Gastroesophageal sphincter (tissue), 4 donors: ENCODE measurements at regions not wholly inside any gene's neighbourhood (a gene's known extent, or its start where the extent isn't known, plus 50 kb on each side); places are given as distances from the start of the nearest gene placed in this dataset.

Experiments
- ATAC-seq: fragments of 150-250 bp; one replicate; pipeline ENCODE4 v1.9.1; 2016; ENCODE audit warnings: mild to moderate bottlenecking, moderate library complexity
- H3K27ac ChIP-seq, 4 donors: fragments of 200-600 bp; sonication (generic) in 3 of 4; 1 replicate in 3 of 4; 2 replicates in 1 of 4; pipeline ENCODE4 v1.5.1; 2016 to 2019
- H3K27me3 ChIP-seq: fragments of 200-600 bp; sonication (generic); one replicate; pipeline ENCODE4 v1.5.1; 2019
- H3K36me3 ChIP-seq, 2 donors: fragments of 200-600 bp; sonication (generic); one replicate each; pipeline ENCODE4 v1.5.1; 2019; ENCODE audit warnings: control low read depth in 1 of 2
- H3K4me1 ChIP-seq, 3 donors: fragments of 200-600 bp; sonication (generic); 1 replicate in 2 of 3; 2 replicates in 1 of 3; pipeline ENCODE4 v1.5.1; 2016 to 2019; ENCODE audit warnings: control low read depth in 2 of 3
- H3K4me3 ChIP-seq, 2 donors: fragments of 200-600 bp; sonication (generic); one replicate each; pipeline ENCODE4 v1.5.1; 2019; ENCODE audit warnings: mild to moderate bottlenecking in 1 of 2, moderate library complexity in 1 of 2
- H3K9me3 ChIP-seq, 3 donors: fragments of 200-600 bp; sonication (generic); one replicate each; pipeline ENCODE4 v1.5.1; 2017 to 2019; ENCODE audit warnings: control low read depth in 2 of 3
- EP300 ChIP-seq: sonication (generic); formaldehyde crosslinking; IDR thresholded peaks from one replicate; pipeline ENCODE4 v1.6.1; 2017; ENCODE audit warnings: antibody characterized with exemption, mild to moderate bottlenecking
- POLR2A ChIP-seq, 2 donors: fragments of 450-650 bp; IDR thresholded peaks; one replicate each; pipeline ENCODE4 v1.6.1; 2017; ENCODE audit warnings: antibody characterized with exemption in 2 of 2, mild to moderate bottlenecking in 2 of 2, moderate library complexity in 1 of 2
- POLR2AphosphoS5 ChIP-seq: sonication (generic); formaldehyde crosslinking; IDR thresholded peaks from one replicate; pipeline ENCODE4 v1.6.1; 2017; ENCODE audit warnings: antibody characterized with exemption
- WGBS, 2 donors: methylation state at CpG; one replicate each; pipeline ENCODE4 v1.1.5; 2018; ENCODE audit warnings: low coverage in 1 of 2; 5-methylcytosine and 5-hydroxymethylcytosine counted together
- TF ChIP-seq, protein P1 (sequence below), 4 experiments: fragments of 200-600 bp in 2 of 4; fragments of 450-650 bp in 2 of 4; sonication (generic) in 1 of 4; IDR thresholded peaks; one replicate each; pipeline ENCODE4 v1.5.1; 2017 to 2019; ENCODE audit warnings: antibody characterized with exemption in 4 of 4, mild to moderate bottlenecking in 2 of 4, moderate library complexity in 2 of 4

DNA sequence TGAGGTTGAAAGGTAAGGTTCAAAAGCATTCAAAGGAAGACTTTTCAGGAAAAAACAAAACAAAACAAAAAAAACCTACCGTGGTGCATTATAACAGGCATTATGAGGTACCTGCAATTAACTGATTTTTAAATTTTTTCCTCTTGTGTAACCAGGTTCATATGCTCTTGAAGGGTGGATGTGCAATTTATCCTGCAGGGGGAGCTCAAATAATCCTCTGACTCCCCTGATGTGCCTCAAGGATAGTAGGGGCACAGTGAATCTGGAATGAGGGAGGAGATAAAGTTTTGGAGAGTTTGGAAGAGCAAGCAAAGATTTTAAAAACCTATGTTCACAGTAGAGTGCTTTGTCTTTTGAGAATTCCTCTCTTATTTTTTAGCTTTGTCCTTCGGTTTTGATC lies 1349.4 kb downstream of the CDH8 start:
- ATAC-seq, result no peak
- Histone ChIP-seq H3K27me3 (no peaks in the 10 kb centered on the region), H3K4me3 (no peak overlapping the region), H3K27ac (no peak overlapping the region), H3K36me3 (no peaks in the 10 kb centered on the region), H3K9me3 (peaks cover 0 to 19% (median 0%) of the 10 kb centered on the region in 3 donors), H3K4me1 (no peaks in the 10 kb centered on the region)
- WGBS, 2 donors, result 76 to 94% methylated on average over 2 of the region's 2 CpGs
- TF ChIP-seq POLR2AphosphoS5 (no peak), EP300 (no peak), POLR2A (IDR thresholded peaks at IDR 0.05) (no peak)
- TF ChIP-seq, protein P1, sequence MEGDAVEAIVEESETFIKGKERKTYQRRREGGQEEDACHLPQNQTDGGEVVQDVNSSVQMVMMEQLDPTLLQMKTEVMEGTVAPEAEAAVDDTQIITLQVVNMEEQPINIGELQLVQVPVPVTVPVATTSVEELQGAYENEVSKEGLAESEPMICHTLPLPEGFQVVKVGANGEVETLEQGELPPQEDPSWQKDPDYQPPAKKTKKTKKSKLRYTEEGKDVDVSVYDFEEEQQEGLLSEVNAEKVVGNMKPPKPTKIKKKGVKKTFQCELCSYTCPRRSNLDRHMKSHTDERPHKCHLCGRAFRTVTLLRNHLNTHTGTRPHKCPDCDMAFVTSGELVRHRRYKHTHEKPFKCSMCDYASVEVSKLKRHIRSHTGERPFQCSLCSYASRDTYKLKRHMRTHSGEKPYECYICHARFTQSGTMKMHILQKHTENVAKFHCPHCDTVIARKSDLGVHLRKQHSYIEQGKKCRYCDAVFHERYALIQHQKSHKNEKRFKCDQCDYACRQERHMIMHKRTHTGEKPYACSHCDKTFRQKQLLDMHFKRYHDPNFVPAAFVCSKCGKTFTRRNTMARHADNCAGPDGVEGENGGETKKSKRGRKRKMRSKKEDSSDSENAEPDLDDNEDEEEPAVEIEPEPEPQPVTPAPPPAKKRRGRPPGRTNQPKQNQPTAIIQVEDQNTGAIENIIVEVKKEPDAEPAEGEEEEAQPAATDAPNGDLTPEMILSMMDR (IDR thresholded peaks at IDR 0.05), result no peak

GRCh38 chr16:60684002-60684401 lies 1352.2 kb downstream of the CDH8 start:
- Histone ChIP-seq H3K9me3 (peaks cover 0 to 7% (median 0%) of the 10 kb centered on the region in 3 donors), H3K27ac (no peak overlapping the region), H3K27me3 (no peaks in the 10 kb centered on the region), H3K36me3 (no peaks in the 10 kb centered on the region), H3K4me1 (no peaks in the 10 kb centered on the region), H3K4me3 (no peak overlapping the region)
- WGBS, 2 donors, result 38 to 47% methylated on average over 4 of the region's 4 CpGs
- ATAC-seq, result no peak
- TF ChIP-seq EP300, result no peak
- TF ChIP-seq POLR2A (IDR thresholded peaks at IDR 0.05), result no peak
- no peak for TF ChIP-seq POLR2AphosphoS5
- TF ChIP-seq, protein P1 (IDR thresholded peaks at IDR 0.05), result no peak

GRCh38 chr16:60682219-60682618 lies 1354.0 kb downstream of the CDH8 start:
- Histone ChIP-seq H3K27me3 (no peaks in the 10 kb centered on the region), H3K9me3 (no peaks in the 10 kb centered on the region), H3K36me3 (no peaks in the 10 kb centered on the region), H3K4me1 (no peaks in the 10 kb centered on the region), H3K27ac (no peak overlapping the region), H3K4me3 (no peak overlapping the region)
- no peak for ATAC-seq
- TF ChIP-seq POLR2AphosphoS5, result no peak
- no peak for TF ChIP-seq EP300
- no peak for TF ChIP-seq POLR2A (IDR thresholded peaks at IDR 0.05)
- TF ChIP-seq, protein P1 (IDR thresholded peaks at IDR 0.05), result no peak
- 22 to 31% methylated on average over 1 of the region's 1 CpG for WGBS, 2 donors

DNA sequence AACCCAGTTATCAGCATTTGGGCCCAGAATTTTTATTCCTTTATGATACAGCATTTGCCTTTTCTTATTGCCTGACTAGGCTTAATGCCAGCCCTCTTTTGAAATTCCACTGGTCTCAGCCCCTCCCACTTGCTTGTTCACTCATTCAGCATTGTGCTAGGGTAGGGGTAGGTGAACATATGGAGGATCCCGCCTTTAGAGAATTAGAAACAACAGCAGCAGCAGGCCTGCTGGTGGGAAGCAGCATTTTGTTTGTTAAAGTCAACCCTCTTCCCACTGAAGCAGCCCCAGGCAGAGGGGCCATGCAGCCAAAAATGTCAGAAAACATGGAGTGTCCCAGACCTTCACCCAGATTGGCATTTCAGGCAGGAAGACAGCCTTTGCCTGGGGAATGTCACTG lies 1355.2 kb downstream of the CDH8 start:
- TF ChIP-seq, protein P1 (IDR thresholded peaks at IDR 0.05), result no peak
- TF ChIP-seq EP300 (no peak), POLR2A (IDR thresholded peaks at IDR 0.05) (no peak), POLR2AphosphoS5 (no peak)
- no peak overlapping the region for H3K4me3 ChIP-seq
- no peaks in the 10 kb centered on the region for H3K36me3 ChIP-seq
- no CpG with 5 or more reads among the region's 1 CpG for WGBS, 2 donors
- H3K9me3 ChIP-seq, result no peaks in the 10 kb centered on the region
- H3K4me1 ChIP-seq, result no peaks in the 10 kb centered on the region
- no peak for ATAC-seq
- H3K27ac ChIP-seq, result no peak overlapping the region
- no peaks in the 10 kb centered on the region for H3K27me3 ChIP-seq

- no peak for ATAC-seq
- H3K36me3 ChIP-seq, result no peaks in the 10 kb centered on the region
Measured at GRCh38 chr16:60675022-60675421, 1361.2 kb downstream of the CDH8 start.

More at GRCh38 chr16:60675022-60675421, 1361.2 kb downstream of the CDH8 start:
- no peak for TF ChIP-seq EP300
- no peak for TF ChIP-seq POLR2AphosphoS5
- TF ChIP-seq, protein P1 (IDR thresholded peaks at IDR 0.05), result no peak
- no peak for TF ChIP-seq POLR2A (IDR thresholded peaks at IDR 0.05)
- Histone ChIP-seq H3K27ac (no peak overlapping the region), H3K27me3 (no peaks in the 10 kb centered on the region), H3K4me3 (no peak overlapping the region), H3K4me1 (no peaks in the 10 kb centered on the region), H3K9me3 (no peaks in the 10 kb centered on the region)
